Fibroblast of skin of scalp (primary cell): ENCODE measurements at regions not wholly inside any gene's neighbourhood (a gene's known extent, or its start where the extent isn't known, plus 50 kb on each side); places are given as distances from the start of the nearest gene placed in this dataset.

Experiments
- DNase-seq: peaks from one replicate; pipeline ENCODE4 v3.0.0-alpha.2; 2013

DNA sequence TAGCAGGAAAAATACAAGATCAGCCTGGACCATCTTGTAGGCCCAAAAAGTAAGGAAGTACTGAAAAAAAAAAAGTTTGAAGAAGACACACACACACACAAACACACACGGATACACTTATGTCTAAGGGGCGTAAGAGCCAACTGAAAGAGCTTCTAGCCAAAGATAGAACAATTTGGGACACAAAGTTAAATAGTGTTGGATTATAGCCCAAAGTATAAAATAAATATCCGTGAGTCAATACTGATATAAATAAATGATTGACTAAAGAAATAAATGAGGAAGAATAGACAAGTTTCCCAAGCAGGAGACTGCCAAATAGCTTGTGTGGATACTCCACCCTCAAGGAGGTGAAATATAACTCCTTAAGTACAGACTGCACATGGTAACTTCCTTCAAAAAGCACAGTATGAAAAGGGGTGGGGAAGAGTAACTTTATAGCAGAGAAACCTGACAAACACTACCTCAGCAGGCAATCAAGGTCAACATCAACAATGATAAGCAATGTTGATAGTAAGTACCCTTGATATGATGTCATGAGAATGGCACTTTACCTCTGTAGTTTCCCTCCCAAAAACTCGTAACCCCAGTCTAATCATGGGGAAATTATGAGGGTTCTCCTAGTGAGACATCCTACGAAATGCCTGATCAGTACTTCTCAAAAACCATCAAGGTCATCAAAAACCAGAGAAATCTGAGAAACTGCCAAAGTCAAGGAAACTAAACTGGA lies 187.3 kb upstream of the ATP11B start:
- DNase-seq: no peak

DNA sequence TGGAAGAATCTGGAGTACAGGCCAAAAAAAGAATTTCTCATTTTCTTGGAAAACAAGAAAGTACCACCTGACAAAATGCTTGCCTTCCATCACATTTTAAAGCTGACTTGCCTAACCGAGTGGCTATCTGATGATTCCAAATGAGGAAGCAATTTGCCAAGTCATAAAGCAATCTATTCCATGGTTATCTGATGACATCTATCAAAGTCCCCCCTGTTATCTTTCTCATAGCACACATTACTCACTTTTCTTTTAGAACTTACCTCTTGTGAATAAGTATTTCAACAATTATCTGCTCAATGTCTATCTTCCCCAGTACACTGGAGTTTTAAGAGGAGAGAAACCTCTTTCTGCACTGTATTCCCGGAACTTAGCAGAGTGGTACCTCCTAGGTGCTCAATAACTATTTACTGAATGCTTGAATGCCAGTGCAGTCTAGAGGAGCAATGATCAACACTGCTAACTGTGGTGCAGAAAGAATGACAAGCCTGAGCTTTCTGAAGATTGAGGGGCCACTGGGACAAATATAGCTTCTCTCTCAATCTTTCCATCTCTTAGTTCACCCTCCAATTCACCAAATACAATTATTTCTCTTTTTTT lies 186.3 kb upstream of the ATP11B start:
- no peak for DNase-seq

DNA sequence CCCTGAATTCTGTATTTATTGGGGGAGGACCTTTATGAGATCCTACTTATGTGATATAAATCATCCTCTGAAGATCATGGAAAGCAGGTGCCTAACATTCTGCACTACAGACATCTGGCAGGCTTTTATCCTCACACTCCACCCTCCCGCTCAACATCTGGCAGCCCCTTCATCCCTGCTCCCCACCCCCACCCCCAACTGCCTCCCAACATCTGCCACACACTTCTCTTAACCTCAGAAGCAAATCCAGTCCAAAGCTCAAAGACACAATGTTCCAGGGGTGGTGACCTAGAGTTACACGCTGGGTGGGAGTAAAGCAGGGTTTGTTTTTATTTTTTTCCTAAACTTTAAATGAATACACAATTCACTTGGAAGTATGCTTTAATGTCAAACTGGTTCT lies 184.5 kb upstream of the ATP11B start:
- DNase-seq: no peak

DNA sequence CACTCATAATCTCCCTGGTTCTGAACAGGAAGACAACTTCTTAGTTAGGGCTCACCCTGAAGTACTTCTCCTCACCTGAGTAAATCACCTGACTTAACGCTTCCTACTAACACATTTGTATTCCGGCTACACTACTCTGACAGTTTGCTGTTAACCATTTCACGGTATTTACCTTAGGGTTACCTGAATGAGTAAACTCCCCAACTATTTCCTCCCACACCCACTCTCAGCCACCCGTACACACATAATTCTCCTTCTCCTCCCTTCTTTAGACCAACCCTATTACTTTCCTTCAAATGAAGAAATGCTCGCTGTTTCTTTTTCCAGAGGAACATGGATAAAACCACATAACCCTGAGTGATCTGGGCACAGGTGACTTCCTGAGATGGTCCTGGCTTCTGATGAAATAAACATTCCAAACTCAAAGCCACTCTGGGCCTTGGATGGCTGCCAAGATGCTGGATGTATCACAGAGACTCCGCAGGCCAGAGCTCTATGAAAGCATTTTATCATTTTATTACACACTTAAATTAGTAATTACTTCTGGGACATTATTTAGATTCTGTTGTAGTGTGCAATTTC lies 183.6 kb upstream of the ATP11B start:
- DNase-seq: no peak

DNA sequence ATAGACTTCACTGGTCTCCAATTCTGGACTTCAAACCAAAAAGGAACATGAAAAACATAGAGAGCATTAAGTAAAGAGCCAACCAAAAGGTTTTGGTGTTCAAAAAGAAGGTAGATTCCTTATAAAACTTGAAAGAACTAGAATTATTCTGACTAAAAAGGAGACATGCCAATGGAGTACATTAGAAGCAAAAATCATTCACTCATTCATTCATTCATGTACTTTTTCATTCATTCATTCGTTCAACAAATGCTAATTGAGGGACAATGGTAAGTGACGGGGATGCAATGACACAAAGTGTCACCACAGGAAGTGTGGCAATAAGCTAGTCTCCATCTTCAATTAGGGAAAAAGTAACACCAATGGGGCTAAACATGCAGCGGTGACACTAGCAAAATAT lies 181.0 kb upstream of the ATP11B start:
- DNase-seq: no peak

DNA sequence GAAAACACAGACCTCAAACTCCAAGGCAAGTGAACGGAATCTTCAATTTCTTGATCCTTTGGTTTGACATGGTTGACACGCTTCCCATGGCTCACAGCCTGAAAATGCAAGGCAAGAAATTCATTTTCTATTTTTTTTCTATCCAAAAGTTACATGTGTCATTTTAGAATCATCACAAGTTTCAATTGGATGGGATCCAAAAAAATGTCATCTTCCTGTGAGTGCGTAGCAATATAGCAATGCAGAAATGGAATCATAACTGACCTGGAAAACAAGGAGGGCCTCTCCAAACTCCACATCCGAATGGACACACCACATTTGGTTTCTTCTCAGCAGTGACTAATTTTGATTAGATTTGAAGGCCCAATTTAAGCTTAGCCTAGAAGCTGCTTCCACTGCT lies 175.8 kb upstream of the ATP11B start:
- no peak for DNase-seq

DNA sequence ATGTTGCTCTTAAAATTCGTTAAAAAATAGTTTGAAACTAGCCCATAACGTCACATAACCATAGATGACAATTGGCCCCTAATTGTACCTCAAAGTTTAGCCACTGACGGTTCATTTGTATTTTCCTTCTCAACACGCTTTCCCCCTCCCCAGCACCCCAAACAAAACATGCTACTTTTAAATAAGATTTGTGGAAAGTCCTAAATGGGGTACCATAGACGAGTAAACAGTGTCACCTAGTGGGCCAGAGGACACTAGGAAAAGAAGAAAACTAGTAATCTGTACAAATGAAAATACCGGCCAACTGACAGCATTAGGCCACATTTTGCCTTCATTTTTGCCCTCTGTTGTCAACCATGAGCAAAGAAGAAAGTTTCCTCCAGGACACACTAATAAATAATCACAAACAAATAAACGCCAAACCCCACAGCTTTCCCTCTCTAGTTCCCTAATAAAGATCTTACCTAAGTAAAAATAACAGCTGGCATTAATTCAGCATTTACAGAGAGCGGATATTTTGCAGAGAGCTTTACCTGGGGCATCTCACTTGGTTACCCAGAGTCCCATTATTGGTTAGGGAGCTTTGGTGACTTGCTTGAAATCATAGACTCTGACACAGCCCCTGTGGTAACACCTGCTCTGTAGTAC lies 175.1 kb upstream of the ATP11B start:
- peak; percentile 41 for DNase-seq

DNA sequence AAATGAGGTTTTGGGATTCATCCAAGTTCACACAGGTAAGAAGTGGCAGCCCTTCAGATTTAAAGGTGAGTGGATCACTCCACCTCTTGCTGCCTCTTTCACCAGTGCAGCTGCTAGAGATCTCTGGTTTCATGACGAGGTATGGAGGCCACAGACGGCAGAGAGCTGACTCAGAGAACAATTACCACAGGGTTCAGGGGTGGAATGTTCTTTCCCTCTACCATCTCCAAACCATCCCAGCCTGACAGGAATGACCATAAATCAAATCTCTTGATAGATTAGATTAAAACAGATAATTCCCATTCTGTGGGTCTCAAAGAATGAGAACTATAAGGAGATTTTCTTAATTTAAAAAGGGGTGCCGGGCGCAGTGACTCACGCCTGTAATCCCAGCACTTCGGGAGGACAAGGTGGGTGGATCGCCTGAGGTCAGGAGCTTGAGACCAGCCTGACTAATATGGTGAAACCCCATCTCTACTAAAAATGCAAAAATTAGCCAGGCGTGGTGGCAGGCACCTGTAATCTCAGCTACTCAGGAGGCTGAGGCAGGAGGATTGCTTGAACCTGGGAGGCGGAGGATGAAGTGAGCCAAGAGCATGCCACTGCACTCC lies 174.2 kb upstream of the ATP11B start:
- DNase-seq: peak; percentile 31

DNA sequence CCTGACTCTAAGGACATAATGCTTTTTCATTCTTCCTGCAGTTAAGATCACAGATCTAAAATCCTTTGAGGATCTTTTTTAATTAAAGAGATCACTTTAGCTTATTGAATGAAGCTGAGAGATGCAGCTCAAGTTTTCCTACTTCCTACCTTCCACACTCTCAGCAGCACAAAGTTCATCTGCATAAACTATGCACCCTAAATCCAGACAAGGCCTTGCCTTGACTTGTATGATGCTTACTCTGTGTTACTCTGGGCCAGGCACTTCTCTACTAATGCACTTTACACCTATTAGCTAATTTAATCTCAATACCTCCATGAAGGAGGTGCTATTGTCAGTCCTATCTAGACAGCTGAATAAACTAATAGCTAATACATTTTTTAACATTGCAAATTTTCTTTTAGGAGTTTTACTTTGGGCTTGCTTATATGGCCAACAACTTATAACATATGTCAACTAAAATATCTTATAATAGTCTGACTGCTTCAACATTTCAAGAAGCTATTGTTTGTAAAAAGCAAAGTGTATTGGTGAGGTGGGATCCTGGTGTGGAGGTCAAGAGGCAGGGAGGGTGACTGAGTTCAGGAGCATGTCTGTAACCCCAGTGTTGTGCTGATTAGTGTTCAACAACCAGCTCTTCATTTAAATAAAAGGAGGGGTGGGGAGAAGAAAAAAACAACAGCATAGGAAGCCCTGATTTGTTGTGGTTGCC lies 172.4 kb upstream of the ATP11B start:
- no peak for DNase-seq

DNA sequence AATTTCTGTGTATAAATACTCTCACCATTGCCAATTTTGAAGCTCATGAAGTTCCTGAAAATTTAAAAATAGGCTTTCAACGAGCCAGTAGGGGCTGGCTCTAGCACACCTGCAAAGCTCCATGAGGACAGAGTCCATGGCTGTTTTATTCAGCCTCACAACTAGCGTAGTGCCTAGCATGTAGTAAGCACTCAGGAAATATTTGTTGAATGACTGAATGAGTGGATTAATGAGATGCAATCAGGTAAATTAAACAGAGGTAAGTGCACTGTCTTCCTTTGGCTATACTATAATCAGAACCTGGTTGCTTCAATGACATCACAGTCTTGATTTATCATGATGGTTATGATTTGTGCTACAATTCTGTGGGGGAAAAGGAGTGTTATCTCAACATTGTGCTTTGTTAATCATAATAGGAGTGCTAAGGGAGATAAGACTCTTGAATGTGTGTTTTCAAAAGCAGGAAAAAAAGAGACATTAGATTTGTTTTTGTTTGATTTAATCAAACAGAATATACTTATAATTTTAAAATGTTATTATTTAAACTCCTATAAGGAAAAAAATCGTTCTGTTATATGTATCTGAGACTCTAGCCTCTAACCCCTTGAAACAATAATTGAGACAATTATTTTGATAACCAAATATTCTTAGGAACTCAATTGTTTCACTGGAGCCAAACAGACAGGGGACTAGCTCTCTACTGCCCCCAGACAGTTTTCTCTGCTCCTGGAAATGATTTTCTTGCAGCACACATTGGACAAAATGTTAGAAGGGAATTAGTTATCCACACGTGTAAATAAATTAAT lies 171.7 kb upstream of the ATP11B start:
- no peak for DNase-seq

DNA sequence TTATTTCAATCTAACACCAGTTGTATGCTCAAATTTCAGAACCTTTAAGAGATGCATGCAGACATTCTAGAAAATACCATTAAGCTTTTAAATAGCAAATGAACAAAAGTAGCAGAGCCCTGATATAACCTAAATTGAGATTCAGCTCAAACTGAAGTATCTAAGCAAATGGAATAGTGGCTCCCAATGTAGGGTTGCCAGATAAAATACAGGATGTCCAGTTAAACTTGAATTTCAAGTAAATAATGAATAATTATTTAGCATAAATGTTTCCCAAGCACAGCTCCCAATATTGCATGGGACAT lies 171.1 kb upstream of the ATP11B start:
- no peak for DNase-seq

DNA sequence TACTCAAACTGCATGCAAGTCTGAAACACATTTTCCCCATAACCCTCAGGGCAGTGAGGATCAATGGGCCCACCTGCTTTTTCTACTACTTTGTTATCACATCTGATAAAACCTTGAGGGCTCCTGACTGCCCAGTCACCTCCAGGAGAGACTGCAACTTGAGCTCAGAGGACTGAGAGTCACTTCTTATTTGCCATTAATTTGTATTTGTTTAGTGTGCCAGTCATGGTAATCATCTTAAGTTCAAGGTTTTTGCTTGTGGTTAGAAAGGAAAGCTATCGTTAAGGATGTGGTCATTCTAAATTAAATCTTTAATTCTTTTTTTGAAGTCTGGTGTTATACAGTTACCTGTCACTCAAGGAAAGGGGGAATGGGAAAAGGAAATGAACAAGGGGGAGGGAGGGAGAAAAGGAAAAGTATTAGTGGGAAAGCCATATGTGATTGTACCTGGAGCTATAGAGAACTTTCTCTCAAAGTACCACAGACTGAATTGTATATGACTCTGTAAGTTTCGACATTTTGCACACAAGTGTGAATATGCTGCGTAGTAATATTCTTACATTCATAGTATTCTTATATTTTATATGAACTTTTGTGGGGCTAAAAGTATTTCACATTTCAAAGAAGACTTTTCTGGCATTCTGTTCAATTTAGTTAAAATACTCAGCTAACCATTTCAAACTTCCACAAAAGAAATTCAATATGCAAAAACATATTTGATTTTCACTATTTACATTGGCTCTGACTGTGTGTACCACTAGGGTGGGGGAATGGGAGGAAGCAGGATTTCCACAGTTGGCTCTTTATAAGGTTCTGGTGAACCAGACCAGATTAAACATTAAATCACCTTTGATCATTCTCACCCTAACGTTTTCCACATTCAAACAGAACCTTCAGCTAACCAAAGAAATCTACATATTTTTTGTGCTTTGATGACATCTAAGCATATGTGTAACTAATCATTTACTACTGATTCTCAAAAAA lies 166.5 kb upstream of the ATP11B start:
- no peak for DNase-seq

DNA sequence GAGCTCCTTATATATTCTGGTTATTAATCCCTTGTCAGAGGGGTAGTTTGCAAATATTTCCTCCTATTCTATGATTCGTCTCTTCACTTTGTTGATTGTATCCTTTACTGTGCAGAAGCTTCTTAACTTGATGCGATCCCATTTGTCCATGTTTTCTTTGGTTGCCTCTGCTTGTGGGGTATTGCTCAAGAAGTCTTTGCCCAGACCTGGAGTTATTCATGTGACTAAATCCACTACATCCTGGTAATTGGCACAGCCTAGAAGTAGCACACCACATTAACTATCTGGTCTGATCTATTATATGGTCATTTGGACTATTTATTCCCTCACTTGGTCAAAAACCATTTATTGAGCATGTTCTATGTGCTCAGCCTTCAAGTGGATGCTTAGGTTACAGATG lies 164.8 kb upstream of the ATP11B start:
- no peak for DNase-seq

DNA sequence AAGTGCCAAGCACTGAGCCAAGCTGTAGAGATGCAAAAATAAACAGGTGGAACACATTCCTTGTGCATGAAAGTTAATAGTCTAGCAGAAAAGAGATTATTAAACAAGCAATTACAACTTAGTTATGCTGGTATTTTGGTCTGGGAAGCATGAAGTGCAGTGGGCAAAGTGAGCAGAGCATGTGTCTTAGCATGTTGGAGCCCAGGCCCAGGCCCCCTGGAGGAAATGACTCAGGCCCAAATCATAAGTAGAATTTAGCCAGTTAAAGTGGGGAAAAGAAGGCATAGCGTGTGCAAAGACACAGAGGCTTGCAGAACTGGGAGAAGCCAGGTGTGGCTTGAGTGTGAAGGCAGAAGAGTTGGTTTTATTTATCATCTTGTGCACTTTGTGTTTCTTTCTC lies 163.8 kb upstream of the ATP11B start:
- no peak for DNase-seq

DNA sequence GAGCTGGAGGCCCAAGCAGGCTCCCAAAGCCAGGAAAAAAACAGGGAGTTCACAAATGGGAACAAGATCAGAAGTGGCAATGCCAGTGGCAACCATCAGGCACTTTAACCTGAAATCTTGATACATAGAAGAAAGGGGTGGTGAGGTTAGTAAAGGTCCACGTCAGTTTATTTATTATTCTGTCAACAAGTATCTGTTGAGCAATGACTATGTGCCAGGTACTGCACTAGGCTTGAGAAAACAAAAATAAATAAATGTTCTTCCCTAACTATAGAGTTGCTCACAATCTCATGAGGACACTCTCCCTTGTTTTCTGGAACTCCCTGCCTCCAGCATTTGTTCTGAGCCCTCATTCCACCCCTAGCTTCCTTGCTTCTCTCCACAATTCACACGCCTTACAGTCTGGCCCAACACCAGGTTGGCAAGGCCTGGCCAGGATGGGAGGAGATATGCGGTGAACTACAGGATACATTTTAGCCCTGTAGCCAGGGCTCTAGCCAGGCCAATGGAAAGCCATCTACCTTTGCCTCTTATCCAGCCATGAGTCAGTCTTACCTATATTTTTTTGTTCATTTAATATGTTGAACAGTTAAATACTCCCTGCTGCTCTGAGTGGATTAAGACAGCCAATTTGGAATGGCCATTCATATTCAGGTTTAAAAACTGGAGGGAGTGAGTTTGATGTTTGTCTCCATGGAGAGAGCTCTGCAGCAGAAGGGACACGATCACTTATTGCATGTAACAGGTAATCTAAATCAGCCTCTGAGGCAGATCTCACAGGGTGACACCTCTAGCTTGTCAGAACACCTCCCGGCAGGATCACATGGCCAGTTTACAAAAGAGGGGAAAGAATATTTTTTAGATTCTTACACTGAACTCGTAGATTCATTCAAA lies 161.9 kb upstream of the ATP11B start:
- DNase-seq: no peak

DNA sequence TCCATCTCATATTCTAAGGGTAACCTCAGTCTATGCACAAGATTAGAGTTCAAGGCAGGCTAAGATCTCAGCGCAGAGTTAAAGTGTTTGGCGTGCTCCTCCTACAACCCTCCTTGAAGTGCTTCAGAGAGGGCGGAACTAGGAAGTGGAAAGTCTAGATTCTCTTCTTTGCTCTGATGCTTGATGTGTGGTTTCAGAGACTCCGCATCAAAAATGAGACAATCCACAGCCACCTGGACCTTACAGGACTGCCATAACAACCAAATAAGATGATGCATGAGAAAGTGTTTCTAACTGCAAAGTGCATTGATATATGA lies 161.3 kb upstream of the ATP11B start:
- DNase-seq: no peak

DNA sequence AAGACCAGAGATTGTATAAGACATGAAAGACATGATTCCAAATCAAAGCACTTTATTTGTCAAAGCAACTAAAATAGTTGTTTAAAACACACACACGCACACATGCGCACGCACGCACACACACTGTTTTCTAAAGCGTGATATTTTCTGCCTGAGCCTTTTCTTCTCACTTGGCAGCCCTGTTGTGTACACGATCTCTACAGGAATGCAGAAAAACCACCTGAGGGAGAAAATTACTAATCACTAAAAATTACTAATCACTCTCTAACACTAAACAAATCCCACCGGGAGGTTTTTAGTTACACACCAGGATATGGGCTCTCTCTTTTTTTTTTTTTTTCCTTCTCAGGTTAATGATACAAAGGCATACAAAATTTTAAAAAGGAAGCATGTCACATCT lies 160.1 kb upstream of the ATP11B start:
- no peak for DNase-seq

DNA sequence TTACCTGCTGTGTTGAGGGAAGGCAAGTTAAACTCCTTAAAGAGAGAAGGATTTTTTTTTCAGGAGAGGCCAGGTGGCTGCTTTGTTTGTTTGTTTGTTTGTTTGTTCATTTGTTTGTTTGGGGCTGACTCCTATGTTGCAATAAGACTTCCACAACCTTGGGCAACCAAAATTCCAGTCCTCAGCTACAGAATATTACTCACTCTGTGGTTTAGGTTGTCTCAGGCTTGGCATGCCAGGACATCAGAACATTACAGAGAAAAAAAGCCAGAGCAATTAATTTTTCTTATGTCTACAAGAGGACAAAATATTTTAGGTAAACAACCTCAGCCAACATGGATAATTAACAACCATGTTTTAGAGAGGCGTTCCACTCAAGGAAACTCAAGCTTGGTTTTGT lies 156.7 kb upstream of the ATP11B start:
- no peak for DNase-seq

DNA sequence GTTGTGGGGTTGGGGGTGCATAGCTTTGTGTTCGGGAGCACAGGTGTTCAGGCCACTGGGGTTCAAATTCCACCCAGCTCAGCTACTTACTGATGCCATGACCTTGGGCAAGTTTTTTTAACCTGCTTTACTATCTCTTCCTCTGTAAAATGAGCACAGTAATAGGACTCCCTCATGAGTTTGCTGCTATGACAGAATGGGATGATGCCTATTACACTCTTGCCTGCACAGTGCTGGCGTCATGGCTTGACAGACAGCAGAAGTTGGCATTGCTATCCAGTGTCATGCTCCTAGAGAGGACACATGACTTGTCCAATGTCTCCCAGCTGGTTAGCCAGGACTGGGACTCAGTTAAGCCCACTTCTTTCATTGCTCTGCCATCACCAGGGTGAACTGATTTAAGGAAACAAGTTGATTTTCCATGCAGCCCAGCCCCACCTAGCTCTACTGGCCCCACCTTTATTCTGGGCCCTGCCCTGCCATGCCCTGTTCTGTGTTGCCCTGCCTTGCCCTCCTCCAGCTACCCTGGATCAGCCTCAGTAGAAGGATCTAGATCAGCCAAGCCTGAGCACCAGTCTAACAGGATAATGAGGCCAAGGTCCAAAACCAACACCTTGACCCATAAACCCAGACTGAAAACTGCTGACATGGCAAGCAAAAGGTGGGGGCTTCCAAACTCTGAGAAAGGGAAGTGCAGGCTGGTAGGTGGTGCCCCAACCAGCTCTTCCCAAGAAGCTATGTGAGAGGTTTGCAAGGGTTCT lies 155.8 kb upstream of the ATP11B start:
- no peak for DNase-seq
